AG09309 (cell line): ENCODE measurements at regions not wholly inside any gene's neighbourhood (a gene's known extent, or its start where the extent isn't known, plus 50 kb on each side); places are given as distances from the start of the nearest gene placed in this dataset.
"Not testable (repeated sequence)": the region's sequence is repeated elsewhere in the genome, so short reads cannot be mapped to it uniquely, and the experiment has no call there.

Experiments
- DNase-seq: peaks from one replicate; pipeline ENCODE4 v3.0.0-alpha.2; 2010; ENCODE audit warnings: low read depth
- H3K4me3 ChIP-seq: 2 replicates; pipeline ENCODE4 v1.5.1; 2011; ENCODE audit warnings: mild to moderate bottlenecking, low read depth, low read length, moderate library complexity; ENCODE audit not compliant: control insufficient read depth
- CTCF ChIP-seq: IDR thresholded peaks from 2 replicates; pipeline ENCODE4 v1.5.1; 2011; ENCODE audit warnings: mild to moderate bottlenecking, low read depth, low read length, inconsistent platforms; ENCODE audit not compliant: insufficient read depth, control insufficient read depth; ENCODE audit errors: missing control alignments

GRCh38 chr16:62751218-62751617, 715.0 kb upstream of the CDH8 start:
- no peak overlapping the region for H3K4me3 ChIP-seq
- DNase-seq, result no peak
- no peak for TF ChIP-seq CTCF

- no peak for TF ChIP-seq CTCF
- no peak for DNase-seq
- H3K4me3 ChIP-seq, result no peak overlapping the region
Measured at GRCh38 chr16:62741692-62742091, 705.5 kb upstream of the CDH8 start.

- H3K4me3 ChIP-seq, result no peak overlapping the region
- DNase-seq, result no peak
- TF ChIP-seq CTCF, result no peak
Measured at GRCh38 chr16:62738666-62739460, 702.6 kb upstream of the CDH8 start.

GRCh38 chr16:62732092-62732491, 695.9 kb upstream of the CDH8 start:
- no peak overlapping the region for H3K4me3 ChIP-seq
- no peak for TF ChIP-seq CTCF
- no peak for DNase-seq

GRCh38 chr16:62724670-62725269, 688.5 kb upstream of the CDH8 start:
- not testable (repeated sequence) for DNase-seq, H3K4me3 ChIP-seq

- no peak for DNase-seq
- no peak for TF ChIP-seq CTCF
- no peak overlapping the region for H3K4me3 ChIP-seq
Measured at GRCh38 chr16:62720651-62721050, 684.4 kb upstream of the CDH8 start.

- H3K4me3 ChIP-seq, result no peak overlapping the region
Measured at GRCh38 chr16:62717026-62717425, 680.8 kb upstream of the CDH8 start.

More at GRCh38 chr16:62717026-62717425, 680.8 kb upstream of the CDH8 start:
- no peak for TF ChIP-seq CTCF
- no peak for DNase-seq
